HG02623 (cell line): ENCODE measurements at regions not wholly inside any gene's neighbourhood (a gene's known extent, or its start where the extent isn't known, plus 50 kb on each side); places are given as distances from the start of the nearest gene placed in this dataset.

Source experiments
- ATAC-seq: cut with Tn5 transposase; IDR thresholded peaks from one replicate; pipeline ENCODE4 v1.9.1; 2021; ENCODE audit warnings: moderate library complexity; ENCODE audit not compliant: unreplicated experiment

GRCh38 chr2:129777146-129777545, 202.3 kb upstream of the RAB6C start:
- no peak for ATAC-seq

GRCh38 chr2:129777762-129778583, 201.5 kb upstream of the RAB6C start:
- ATAC-seq = no peak

- no peak for ATAC-seq
Measured at GRCh38 chr2:129778584-129778877, 200.9 kb upstream of the RAB6C start.

- no peak for ATAC-seq
Measured at GRCh38 chr2:129779783-129780182, 199.7 kb upstream of the RAB6C start.

- no peak for ATAC-seq
Measured at GRCh38 chr2:129780316-129781270, 198.9 kb upstream of the RAB6C start.

- ATAC-seq = no peak
Measured at GRCh38 chr2:129781749-129782632, 197.5 kb upstream of the RAB6C start.

GRCh38 chr2:129782633-129782990, 196.9 kb upstream of the RAB6C start:
- no peak for ATAC-seq

- no peak for ATAC-seq
Measured at GRCh38 chr2:129784486-129784885, 195.0 kb upstream of the RAB6C start.

GRCh38 chr2:129791712-129792111, 187.8 kb upstream of the RAB6C start:
- no peak for ATAC-seq

GRCh38 chr2:129793431-129793902, 186.0 kb upstream of the RAB6C start:
- no peak for ATAC-seq

GRCh38 chr2:129794116-129794515, 185.3 kb upstream of the RAB6C start:
- ATAC-seq = no peak

GRCh38 chr2:129794540-129794939, 184.9 kb upstream of the RAB6C start:
- ATAC-seq = no peak

GRCh38 chr2:129796225-129796624, 183.2 kb upstream of the RAB6C start:
- ATAC-seq = no peak

- ATAC-seq = no peak
Measured at GRCh38 chr2:129796801-129797488, 182.5 kb upstream of the RAB6C start.

- no peak for ATAC-seq
Measured at GRCh38 chr2:129797489-129798300, 181.8 kb upstream of the RAB6C start.

- no peak for ATAC-seq
Measured at GRCh38 chr2:129798301-129798581, 181.2 kb upstream of the RAB6C start.

GRCh38 chr2:129798626-129799025, 180.8 kb upstream of the RAB6C start:
- no peak for ATAC-seq

GRCh38 chr2:129799036-129799958, 180.2 kb upstream of the RAB6C start:
- no peak for ATAC-seq

GRCh38 chr2:129800285-129800684, 179.2 kb upstream of the RAB6C start:
- no peak for ATAC-seq
